ENCODE measurements at regions not wholly inside any gene's neighbourhood (a gene's known extent, or its start where the extent isn't known, plus 50 kb on each side); places are given as distances from the start of the nearest gene placed in this dataset.

GRCh38 chr12:84502180-84502860, 410.3 kb downstream of the SLC6A15 start:
- no peak overlapping the region for H3K23ac ChIP-seq (ENCODE audit: low read depth, low read length, poor library complexity)
- no peak overlapping the region for H3K4me2 ChIP-seq (ENCODE audit: insufficient read depth, low read length, poor library complexity, severe bottlenecking)
- no peak overlapping the region for H3K14ac ChIP-seq (ENCODE audit: low read length)
- no peak overlapping the region for H2BK5ac ChIP-seq (ENCODE audit: low read length)
- no peaks in the 10 kb centered on the region for H3K36me3 ChIP-seq (replicated peaks in 1 of 2; ENCODE audit: control insufficient read depth in 2 of 2, insufficient read depth in 2 of 2, low read length in 2 of 2)
- no peak overlapping the region for H3K9ac ChIP-seq (ENCODE audit: low read depth, low read length, poor library complexity)
- no peak overlapping the region for H4K8ac ChIP-seq (ENCODE audit: low read depth, low read length)
- H3K4me1 ChIP-seq (ENCODE audit: control insufficient read depth in 2 of 2, insufficient read depth in 1 of 2, low read depth in 1 of 2, low read length in 2 of 2) = no peaks in the 10 kb centered on the region
- no peaks in the 10 kb centered on the region for H3K9me3 ChIP-seq (replicated peaks in 1 of 2; ENCODE audit: control insufficient read depth in 2 of 2, insufficient read depth in 1 of 2, low read depth in 1 of 2, low read length in 2 of 2)
- no peaks in the 10 kb centered on the region for H3K27me3 ChIP-seq (ENCODE audit: control insufficient read depth in 3 of 3, insufficient read depth in 3 of 3, low read depth in 1 of 3, low read length in 3 of 3)
- no peak overlapping the region for H3K4ac ChIP-seq (ENCODE audit: low read length)
- no peak overlapping the region for H3K4me3 ChIP-seq (ENCODE audit: low read length in 2 of 2)
- no peak overlapping the region for H3K27ac ChIP-seq (replicated peaks; ENCODE audit: low read length)
- H2AFZ ChIP-seq (ENCODE audit: low read length) = no peak overlapping the region
- DNase-seq (ENCODE audit: low spot score) = no peak
- no peak overlapping the region for H2BK120ac ChIP-seq (ENCODE audit: low read depth, low read length)
- no peaks in the 10 kb centered on the region for H3K79me1 ChIP-seq (ENCODE audit: low read depth, low read length)
- no peak overlapping the region for H2BK12ac ChIP-seq (ENCODE audit: low read length)
- H4K91ac ChIP-seq (ENCODE audit: low read depth, low read length, poor library complexity) = no peak overlapping the region
- H2AK5ac ChIP-seq (ENCODE audit: low read depth, low read length) = no peak overlapping the region
- H3K18ac ChIP-seq (ENCODE audit: low read length) = no peak overlapping the region
- no CpG with 5 or more reads among the region's 2 CpGs for WGBS, 2 donors (ENCODE audit: extremely low coverage in 2 of 2, insufficient read length in 2 of 2, insufficient replicate concordance in 1 of 2)
- no peak overlapping the region for H2BK15ac ChIP-seq (ENCODE audit: low read length)

- Histone ChIP-seq H2BK12ac (ENCODE audit: low read length) (no peak overlapping the region), H4K91ac (ENCODE audit: low read depth, low read length, poor library complexity) (no peak overlapping the region), H3K4me3 (ENCODE audit: low read length in 2 of 2) (no peak overlapping the region), H3K18ac (ENCODE audit: low read length) (no peak overlapping the region), H3K14ac (ENCODE audit: low read length) (no peak overlapping the region), H3K9ac (ENCODE audit: low read depth, low read length, poor library complexity) (no peak overlapping the region), H2BK15ac (ENCODE audit: low read length) (no peak overlapping the region), H3K4me2 (ENCODE audit: insufficient read depth, low read length, poor library complexity, severe bottlenecking) (no peak overlapping the region), H3K4me1 (ENCODE audit: control insufficient read depth in 2 of 2, insufficient read depth in 1 of 2, low read depth in 1 of 2, low read length in 2 of 2) (no peaks in the 10 kb centered on the region), H3K27ac (replicated peaks; ENCODE audit: low read length) (no peak overlapping the region), H3K79me1 (ENCODE audit: low read depth, low read length) (no peaks in the 10 kb centered on the region), H4K8ac (ENCODE audit: low read depth, low read length) (no peak overlapping the region), H3K27me3 (ENCODE audit: control insufficient read depth in 3 of 3, insufficient read depth in 3 of 3, low read depth in 1 of 3, low read length in 3 of 3) (no peaks in the 10 kb centered on the region), H3K23ac (ENCODE audit: low read depth, low read length, poor library complexity) (no peak overlapping the region), H3K36me3 (replicated peaks in 1 of 2; ENCODE audit: control insufficient read depth in 2 of 2, insufficient read depth in 2 of 2, low read length in 2 of 2) (no peaks in the 10 kb centered on the region), H3K9me3 (replicated peaks in 1 of 2; ENCODE audit: control insufficient read depth in 2 of 2, insufficient read depth in 1 of 2, low read depth in 1 of 2, low read length in 2 of 2) (no peaks in the 10 kb centered on the region), H3K4ac (ENCODE audit: low read length) (no peak overlapping the region), H2AFZ (ENCODE audit: low read length) (no peak overlapping the region), H2BK120ac (ENCODE audit: low read depth, low read length) (no peak overlapping the region), H2BK5ac (ENCODE audit: low read length) (no peak overlapping the region), H2AK5ac (ENCODE audit: low read depth, low read length) (no peak overlapping the region)
- no peak for DNase-seq (ENCODE audit: low spot score)
- WGBS, 2 donors (ENCODE audit: extremely low coverage in 2 of 2, insufficient read length in 2 of 2, insufficient replicate concordance in 1 of 2) = no CpG with 5 or more reads among the region's 1 CpG
Measured at GRCh38 chr12:84497819-84498218, 414.8 kb downstream of the SLC6A15 start.

GRCh38 chr12:84495711-84496110, 416.9 kb downstream of the SLC6A15 start:
- no peak overlapping the region for H3K18ac ChIP-seq (ENCODE audit: low read length)
- no peak overlapping the region for H3K27ac ChIP-seq (replicated peaks; ENCODE audit: low read length)
- no peak overlapping the region for H3K4ac ChIP-seq (ENCODE audit: low read length)
- no peak overlapping the region for H3K4me3 ChIP-seq (ENCODE audit: low read length in 2 of 2)
- no peak overlapping the region for H2AFZ ChIP-seq (ENCODE audit: low read length)
- H2BK12ac ChIP-seq (ENCODE audit: low read length) = no peak overlapping the region
- H3K9me3 ChIP-seq (replicated peaks in 1 of 2; ENCODE audit: control insufficient read depth in 2 of 2, insufficient read depth in 1 of 2, low read depth in 1 of 2, low read length in 2 of 2) = no peaks in the 10 kb centered on the region
- no peak overlapping the region for H3K14ac ChIP-seq (ENCODE audit: low read length)
- H3K36me3 ChIP-seq (replicated peaks in 1 of 2; ENCODE audit: control insufficient read depth in 2 of 2, insufficient read depth in 2 of 2, low read length in 2 of 2) = no peaks in the 10 kb centered on the region
- no peak overlapping the region for H3K4me2 ChIP-seq (ENCODE audit: insufficient read depth, low read length, poor library complexity, severe bottlenecking)
- DNase-seq (ENCODE audit: low spot score) = no peak
- no peak overlapping the region for H2BK120ac ChIP-seq (ENCODE audit: low read depth, low read length)
- H3K9ac ChIP-seq (ENCODE audit: low read depth, low read length, poor library complexity) = no peak overlapping the region
- H2AK5ac ChIP-seq (ENCODE audit: low read depth, low read length) = no peak overlapping the region
- no peaks in the 10 kb centered on the region for H3K4me1 ChIP-seq (ENCODE audit: control insufficient read depth in 2 of 2, insufficient read depth in 1 of 2, low read depth in 1 of 2, low read length in 2 of 2)
- no peak overlapping the region for H2BK5ac ChIP-seq (ENCODE audit: low read length)
- no peaks in the 10 kb centered on the region for H3K27me3 ChIP-seq (ENCODE audit: control insufficient read depth in 3 of 3, insufficient read depth in 3 of 3, low read depth in 1 of 3, low read length in 3 of 3)
- no CpG with 5 or more reads among the region's 2 CpGs for WGBS, 2 donors (ENCODE audit: extremely low coverage in 2 of 2, insufficient read length in 2 of 2, insufficient replicate concordance in 1 of 2)
- no peak overlapping the region for H4K8ac ChIP-seq (ENCODE audit: low read depth, low read length)
- no peaks in the 10 kb centered on the region for H3K79me1 ChIP-seq (ENCODE audit: low read depth, low read length)
- H4K91ac ChIP-seq (ENCODE audit: low read depth, low read length, poor library complexity) = no peak overlapping the region
- no peak overlapping the region for H3K23ac ChIP-seq (ENCODE audit: low read depth, low read length, poor library complexity)
- no peak overlapping the region for H2BK15ac ChIP-seq (ENCODE audit: low read length)

- Histone ChIP-seq H3K4ac (ENCODE audit: low read length) (no peak overlapping the region), H2AFZ (ENCODE audit: low read length) (peak overlapping the region; percentile 59), H4K8ac (ENCODE audit: low read depth, low read length) (no peak overlapping the region), H3K4me3 (ENCODE audit: low read length in 2 of 2) (no peak overlapping the region), H3K36me3 (replicated peaks in 1 of 2; ENCODE audit: control insufficient read depth in 2 of 2, insufficient read depth in 2 of 2, low read length in 2 of 2) (no peaks in the 10 kb centered on the region), H3K9me3 (replicated peaks in 1 of 2; ENCODE audit: control insufficient read depth in 2 of 2, insufficient read depth in 1 of 2, low read depth in 1 of 2, low read length in 2 of 2) (no peaks in the 10 kb centered on the region), H2BK5ac (ENCODE audit: low read length) (no peak overlapping the region), H3K4me1 (ENCODE audit: control insufficient read depth in 2 of 2, insufficient read depth in 1 of 2, low read depth in 1 of 2, low read length in 2 of 2) (no peaks in the 10 kb centered on the region), H2AK5ac (ENCODE audit: low read depth, low read length) (no peak overlapping the region), H4K91ac (ENCODE audit: low read depth, low read length, poor library complexity) (no peak overlapping the region), H3K79me1 (ENCODE audit: low read depth, low read length) (no peaks in the 10 kb centered on the region), H3K23ac (ENCODE audit: low read depth, low read length, poor library complexity) (no peak overlapping the region), H3K9ac (ENCODE audit: low read depth, low read length, poor library complexity) (no peak overlapping the region), H3K27ac (replicated peaks; ENCODE audit: low read length) (no peak overlapping the region), H3K18ac (ENCODE audit: low read length) (no peak overlapping the region), H2BK12ac (ENCODE audit: low read length) (no peak overlapping the region), H2BK120ac (ENCODE audit: low read depth, low read length) (no peak overlapping the region), H3K4me2 (ENCODE audit: insufficient read depth, low read length, poor library complexity, severe bottlenecking) (no peak overlapping the region), H3K27me3 (ENCODE audit: control insufficient read depth in 3 of 3, insufficient read depth in 3 of 3, low read depth in 1 of 3, low read length in 3 of 3) (no peaks in the 10 kb centered on the region), H3K14ac (ENCODE audit: low read length) (no peak overlapping the region), H2BK15ac (ENCODE audit: low read length) (no peak overlapping the region)
- DNase-seq (ENCODE audit: low spot score) = no peak
- no CpG with 5 or more reads among the region's 3 CpGs for WGBS, 2 donors (ENCODE audit: extremely low coverage in 2 of 2, insufficient read length in 2 of 2, insufficient replicate concordance in 1 of 2)
Measured at GRCh38 chr12:84492351-84492883, 420.2 kb downstream of the SLC6A15 start.

Measured in neuronal stem cell (in vitro differentiated cells).